Activated CD4-positive, alpha-beta T cell treated with anti-CD3 and anti-CD28 coated beads, Interleukin-2, amount 50 U/mL, for 48 hours (primary cell): ENCODE measurements at regions not wholly inside any gene's neighbourhood (a gene's known extent, or its start where the extent isn't known, plus 50 kb on each side); places are given as distances from the start of the nearest gene placed in this dataset.
A peak's percentile ranks its signal among the peaks of the same experiment; 100 is the strongest.

Experiments used
- DNase-seq, 2 experiments: peaks; one replicate each; pipeline ENCODE4 v3.0.0-alpha.2; 2020

GRCh38 chr5:129821477-129822131, 73.7 kb downstream of the MINAR2 start:
- no peak for DNase-seq

DNA sequence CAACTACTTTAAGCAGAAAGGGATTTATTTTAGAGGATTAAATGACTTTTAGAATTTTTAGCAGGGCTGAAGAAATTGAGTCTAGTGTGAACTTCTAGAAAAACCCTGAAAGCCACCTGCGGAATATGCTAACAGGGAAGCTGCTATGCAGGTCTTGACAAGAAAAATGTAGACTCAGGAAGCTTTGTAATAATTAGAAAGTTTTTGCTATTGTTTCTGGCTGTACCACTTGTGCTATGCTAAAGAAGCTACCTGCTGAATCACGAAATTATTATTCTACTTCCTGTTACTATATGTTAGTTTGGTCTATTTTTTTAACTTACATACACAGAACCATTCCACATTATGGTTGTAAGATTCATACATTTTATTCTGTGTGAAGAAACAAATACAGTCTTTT, 74.0 kb upstream of the CHSY3 start:
- DNase-seq = no peak

GRCh38 chr5:129836321-129836720, 67.9 kb upstream of the CHSY3 start:
- DNase-seq = no peak

DNA sequence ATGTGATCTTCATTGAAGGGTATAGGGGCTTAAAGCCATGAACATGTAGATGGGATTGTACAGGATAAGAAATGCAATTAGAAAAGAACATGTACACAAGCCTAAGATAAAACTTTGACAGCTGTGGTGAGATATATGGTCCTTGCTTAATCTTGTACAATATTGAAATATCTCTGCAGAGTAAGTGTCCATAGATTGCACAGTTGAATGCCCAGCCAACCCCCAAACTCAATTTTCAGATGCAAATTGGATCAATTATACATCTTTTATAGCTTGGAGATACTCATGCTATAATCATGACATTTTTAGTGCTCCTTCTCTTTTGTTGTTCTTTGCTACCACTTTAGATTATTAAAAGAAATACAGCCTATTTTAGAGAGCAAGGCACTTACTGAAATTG, 59.5 kb upstream of the CHSY3 start:
- DNase-seq = no peak

GRCh38 chr5:129852747-129853352, 51.4 kb upstream of the CHSY3 start:
- peak; percentile 79 to 85 for DNase-seq

GRCh38 chr5:129853588-129853987, 50.7 kb upstream of the CHSY3 start:
- no peak for DNase-seq
